Osteoblast (primary cell): ENCODE measurements at regions not wholly inside any gene's neighbourhood (a gene's known extent, or its start where the extent isn't known, plus 50 kb on each side); places are given as distances from the start of the nearest gene placed in this dataset.

Experiments
- DNase-seq: peaks from one replicate; pipeline ENCODE4 v3.0.0; 2011; ENCODE audit warnings: low spot score, mixed read lengths; ENCODE audit not compliant: insufficient read length; ENCODE audit errors: missing footprints
- H2AFZ ChIP-seq: 2 replicates; pipeline ENCODE4 v1.6.0; 2011; ENCODE audit warnings: mild to moderate bottlenecking, low read length
- H3K27ac ChIP-seq: 2 replicates; pipeline ENCODE4 v1.5.1; 2011; ENCODE audit warnings: mild to moderate bottlenecking, low read depth, low read length, moderate library complexity
- H3K27me3 ChIP-seq: 2 replicates; pipeline ENCODE4 v1.6.0; 2012; ENCODE audit warnings: mild to moderate bottlenecking, control low read depth, inconsistent platforms, low read length, moderate library complexity; ENCODE audit not compliant: insufficient read depth
- H3K36me3 ChIP-seq: 2 replicates; pipeline ENCODE4 v1.5.1; 2011; ENCODE audit warnings: mild to moderate bottlenecking, low read length, control low read depth, moderate library complexity; ENCODE audit not compliant: insufficient read depth
- H3K4me1 ChIP-seq: 2 replicates; pipeline ENCODE4 v1.5.1; 2011; ENCODE audit warnings: mild to moderate bottlenecking, low read length, control low read depth, moderate library complexity; ENCODE audit not compliant: insufficient read depth
- H3K4me2 ChIP-seq: 2 replicates; pipeline ENCODE4 v1.6.0; 2011; ENCODE audit warnings: mild to moderate bottlenecking, low read length; ENCODE audit not compliant: insufficient read depth
- H3K4me3 ChIP-seq: fragments of 200-600 bp; sonication (generic); 3 replicates; pipeline ENCODE4 v1.5.1; 2012; ENCODE audit warnings: mild to moderate bottlenecking, low read length, inconsistent platforms; ENCODE audit not compliant: insufficient read depth
- H3K79me2 ChIP-seq: 2 replicates; pipeline ENCODE4 v1.6.0; 2012; ENCODE audit warnings: mild to moderate bottlenecking, low read length, control low read depth, inconsistent platforms; ENCODE audit not compliant: insufficient read depth
- H3K9me3 ChIP-seq: 2 replicates; pipeline ENCODE4 v1.5.1; 2011; ENCODE audit warnings: low read depth, low read length, control low read depth
- H4K20me1 ChIP-seq: 2 replicates; pipeline ENCODE4 v1.6.0; 2012; ENCODE audit warnings: mild to moderate bottlenecking, low read length, control low read depth; ENCODE audit not compliant: insufficient read depth
- CTCF ChIP-seq: IDR thresholded peaks from 2 replicates; pipeline ENCODE4 v1.5.1; 2011; ENCODE audit warnings: mild to moderate bottlenecking, low read depth, low read length, moderate library complexity; ENCODE audit errors: extremely low read depth

DNA sequence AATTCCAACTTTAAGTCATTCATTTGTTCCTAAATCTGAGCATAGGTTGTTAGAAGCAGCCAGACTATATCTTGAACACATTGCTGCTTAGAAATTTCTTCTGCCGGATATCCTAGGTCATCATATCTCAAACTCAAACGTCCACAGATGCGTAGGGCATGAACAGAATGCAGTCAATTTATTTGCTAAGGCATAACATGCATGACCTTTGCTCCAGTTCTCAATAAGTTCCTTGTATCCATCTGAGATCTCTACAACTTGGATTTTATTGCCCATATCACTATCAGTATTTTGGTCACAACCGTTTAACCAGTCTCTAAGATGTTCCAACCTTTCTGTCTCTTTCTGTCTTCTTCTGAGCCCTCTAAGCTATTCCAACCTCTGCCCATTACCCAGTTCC lies 210.9 kb upstream of the MANEA start:
- Histone ChIP-seq H4K20me1 (no peaks in the 10 kb centered on the region), H3K9me3 (no peaks in the 10 kb centered on the region), H3K4me2 (no peak overlapping the region), H3K4me1 (no peaks in the 10 kb centered on the region), H3K79me2 (no peaks in the 10 kb centered on the region), H3K27ac (no peak overlapping the region), H2AFZ (no peak overlapping the region), H3K4me3 (no peak overlapping the region), H3K36me3 (no peaks in the 10 kb centered on the region), H3K27me3 (no peaks in the 10 kb centered on the region)
- no peak for TF ChIP-seq CTCF
- DNase-seq, result no peak

DNA sequence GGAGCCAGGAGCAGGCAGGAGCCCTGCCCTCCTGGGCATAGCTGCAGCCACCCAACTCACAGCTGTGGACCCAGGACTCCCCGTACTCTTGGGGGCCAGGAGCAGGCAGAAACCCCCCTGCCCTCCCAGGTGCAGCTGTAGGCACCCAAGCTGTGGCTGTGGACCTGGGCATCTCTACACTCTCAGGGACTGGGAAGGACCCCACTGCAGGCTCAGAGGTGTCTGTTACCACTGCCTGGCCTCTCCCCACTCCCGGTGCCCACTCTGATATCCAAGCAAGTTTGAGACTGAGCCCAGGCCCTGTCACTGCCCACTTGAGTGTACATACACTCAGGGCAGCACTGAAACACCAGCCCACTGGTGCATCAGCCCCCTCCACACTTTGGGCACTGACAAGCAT lies 193.5 kb upstream of the MANEA start:
- Histone ChIP-seq H3K4me2 (no peak overlapping the region), H4K20me1 (no peaks in the 10 kb centered on the region), H3K4me3 (no peak overlapping the region), H3K27ac (no peak overlapping the region), H2AFZ (no peak overlapping the region), H3K79me2 (no peaks in the 10 kb centered on the region), H3K9me3 (no peaks in the 10 kb centered on the region), H3K36me3 (no peaks in the 10 kb centered on the region), H3K4me1 (no peaks in the 10 kb centered on the region), H3K27me3 (no peaks in the 10 kb centered on the region)
- DNase-seq, result no peak
- TF ChIP-seq CTCF, result no peak

- H3K4me2 ChIP-seq, result no peak overlapping the region
- no peaks in the 10 kb centered on the region for H3K27me3 ChIP-seq
- H2AFZ ChIP-seq, result no peak overlapping the region
- no peak for DNase-seq
- no peaks in the 10 kb centered on the region for H3K9me3 ChIP-seq
- no peak overlapping the region for H3K27ac ChIP-seq
- no peaks in the 10 kb centered on the region for H3K4me1 ChIP-seq
- no peak overlapping the region for H3K4me3 ChIP-seq
- no peak for TF ChIP-seq CTCF
- no peaks in the 10 kb centered on the region for H3K79me2 ChIP-seq
- H3K36me3 ChIP-seq, result no peaks in the 10 kb centered on the region
- no peaks in the 10 kb centered on the region for H4K20me1 ChIP-seq
Observed at GRCh38 chr6:95384988-95385387, 192.3 kb upstream of the MANEA start.

GRCh38 chr6:95387845-95388244 lies 189.5 kb upstream of the MANEA start:
- Histone ChIP-seq H3K27me3 (no peaks in the 10 kb centered on the region), H3K9me3 (no peaks in the 10 kb centered on the region), H3K4me3 (no peak overlapping the region), H4K20me1 (no peaks in the 10 kb centered on the region), H3K4me2 (no peak overlapping the region), H2AFZ (no peak overlapping the region), H3K4me1 (no peaks in the 10 kb centered on the region), H3K27ac (no peak overlapping the region), H3K36me3 (no peaks in the 10 kb centered on the region), H3K79me2 (no peaks in the 10 kb centered on the region)
- DNase-seq, result no peak
- no peak for TF ChIP-seq CTCF
